Lower leg skin (tissue), 4 donors: ENCODE measurements at regions not wholly inside any gene's neighbourhood (a gene's known extent, or its start where the extent isn't known, plus 50 kb on each side); places are given as distances from the start of the nearest gene placed in this dataset.

ENCODE experiments used
- DNase-seq, 2 donors: peaks; one replicate each; pipeline ENCODE4 v3.0.0-alpha.2; 2019; ENCODE audit warnings: low spot score in 2 of 2
- H3K4me3 ChIP-seq: fragments of 200-600 bp; sonication (generic); 2 replicates; pipeline ENCODE4 v1.5.1; 2017; ENCODE audit warnings: mild to moderate bottlenecking, low read depth; ENCODE audit not compliant: poor library complexity, severe bottlenecking
- POLR2A ChIP-seq, 2 donors: fragments of 450-650 bp; IDR thresholded peaks; one replicate each; pipeline ENCODE4 v1.6.1; 2016 to 2017; ENCODE audit warnings: antibody characterized with exemption in 2 of 2, mild to moderate bottlenecking in 1 of 2, moderate library complexity in 1 of 2
- WGBS, 2 donors: methylation state at CpG; one replicate each; pipeline ENCODE4 v1.1.5; 2018; 5-methylcytosine and 5-hydroxymethylcytosine counted together
- intact Hi-C: fragments of 100-400 bp; cut with DNase I; formaldehyde crosslinking; loops from one replicate; pipeline ENCODE4 v1.15.0; 2023; ENCODE audit warnings: low total_unique reads
- TF ChIP-seq, protein P1 (sequence below), 3 donors: fragments of 450-650 bp; IDR thresholded peaks; one replicate each; pipeline ENCODE4 v1.5.1; 2016; ENCODE audit warnings: antibody characterized with exemption in 3 of 3, mild to moderate bottlenecking in 3 of 3, moderate library complexity in 2 of 3

DNA sequence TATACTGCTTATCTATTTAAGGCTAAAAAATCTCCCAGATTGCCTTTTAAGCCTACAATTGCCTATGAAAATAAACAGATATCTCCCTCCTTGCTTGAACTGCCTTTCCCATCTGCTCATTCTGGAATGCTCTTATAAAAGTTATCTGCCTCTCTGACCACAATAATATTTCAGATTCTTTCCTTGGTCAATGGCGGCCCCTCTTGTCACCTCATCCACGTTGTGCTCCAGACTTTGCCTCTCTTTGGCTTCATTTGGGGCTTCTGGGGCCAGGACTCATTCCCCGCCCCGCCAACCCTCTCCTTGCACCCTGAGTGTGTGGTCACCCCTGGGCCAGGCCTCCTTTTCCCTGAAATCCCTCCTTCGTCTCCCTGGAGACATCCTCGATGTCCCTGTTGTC, 110.0 kb upstream of the RPS23 start:
- 87% methylated on average over 6 of the region's 6 CpGs for WGBS, 2 donors
- TF ChIP-seq POLR2A (IDR thresholded peaks at IDR 0.05), result no peak
- TF ChIP-seq, protein P1, sequence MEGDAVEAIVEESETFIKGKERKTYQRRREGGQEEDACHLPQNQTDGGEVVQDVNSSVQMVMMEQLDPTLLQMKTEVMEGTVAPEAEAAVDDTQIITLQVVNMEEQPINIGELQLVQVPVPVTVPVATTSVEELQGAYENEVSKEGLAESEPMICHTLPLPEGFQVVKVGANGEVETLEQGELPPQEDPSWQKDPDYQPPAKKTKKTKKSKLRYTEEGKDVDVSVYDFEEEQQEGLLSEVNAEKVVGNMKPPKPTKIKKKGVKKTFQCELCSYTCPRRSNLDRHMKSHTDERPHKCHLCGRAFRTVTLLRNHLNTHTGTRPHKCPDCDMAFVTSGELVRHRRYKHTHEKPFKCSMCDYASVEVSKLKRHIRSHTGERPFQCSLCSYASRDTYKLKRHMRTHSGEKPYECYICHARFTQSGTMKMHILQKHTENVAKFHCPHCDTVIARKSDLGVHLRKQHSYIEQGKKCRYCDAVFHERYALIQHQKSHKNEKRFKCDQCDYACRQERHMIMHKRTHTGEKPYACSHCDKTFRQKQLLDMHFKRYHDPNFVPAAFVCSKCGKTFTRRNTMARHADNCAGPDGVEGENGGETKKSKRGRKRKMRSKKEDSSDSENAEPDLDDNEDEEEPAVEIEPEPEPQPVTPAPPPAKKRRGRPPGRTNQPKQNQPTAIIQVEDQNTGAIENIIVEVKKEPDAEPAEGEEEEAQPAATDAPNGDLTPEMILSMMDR (IDR thresholded peaks at IDR 0.05), result no peak
- DNase-seq, result no peak
- no peak overlapping the region for H3K4me3 ChIP-seq
- intact Hi-C loops, result no loop called here

DNA sequence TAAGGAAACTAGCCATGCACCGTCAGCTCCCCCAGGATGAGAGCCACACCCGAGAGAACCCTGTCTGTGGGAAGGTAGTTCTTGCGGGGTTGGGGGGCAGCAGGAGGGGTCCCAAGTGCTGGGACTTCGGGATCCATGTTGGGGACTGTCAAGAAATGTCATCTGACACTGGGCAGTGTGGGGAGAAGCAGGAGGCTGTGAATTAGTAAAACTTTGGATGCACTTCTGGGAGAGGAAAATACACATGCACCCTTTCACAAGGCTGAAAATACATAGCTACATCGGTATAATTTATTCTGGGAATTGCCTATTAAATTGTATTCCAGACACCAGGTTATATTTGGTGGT, 109.6 kb upstream of the RPS23 start:
- no peak for DNase-seq
- intact Hi-C loops, result no loop called here
- H3K4me3 ChIP-seq, result no peak overlapping the region
- no peak for TF ChIP-seq POLR2A (IDR thresholded peaks at IDR 0.05)
- TF ChIP-seq, protein P1 (IDR thresholded peaks at IDR 0.05), result no peak
- 70 to 77% methylated on average over 5 of the region's 5 CpGs for WGBS, 2 donors

DNA sequence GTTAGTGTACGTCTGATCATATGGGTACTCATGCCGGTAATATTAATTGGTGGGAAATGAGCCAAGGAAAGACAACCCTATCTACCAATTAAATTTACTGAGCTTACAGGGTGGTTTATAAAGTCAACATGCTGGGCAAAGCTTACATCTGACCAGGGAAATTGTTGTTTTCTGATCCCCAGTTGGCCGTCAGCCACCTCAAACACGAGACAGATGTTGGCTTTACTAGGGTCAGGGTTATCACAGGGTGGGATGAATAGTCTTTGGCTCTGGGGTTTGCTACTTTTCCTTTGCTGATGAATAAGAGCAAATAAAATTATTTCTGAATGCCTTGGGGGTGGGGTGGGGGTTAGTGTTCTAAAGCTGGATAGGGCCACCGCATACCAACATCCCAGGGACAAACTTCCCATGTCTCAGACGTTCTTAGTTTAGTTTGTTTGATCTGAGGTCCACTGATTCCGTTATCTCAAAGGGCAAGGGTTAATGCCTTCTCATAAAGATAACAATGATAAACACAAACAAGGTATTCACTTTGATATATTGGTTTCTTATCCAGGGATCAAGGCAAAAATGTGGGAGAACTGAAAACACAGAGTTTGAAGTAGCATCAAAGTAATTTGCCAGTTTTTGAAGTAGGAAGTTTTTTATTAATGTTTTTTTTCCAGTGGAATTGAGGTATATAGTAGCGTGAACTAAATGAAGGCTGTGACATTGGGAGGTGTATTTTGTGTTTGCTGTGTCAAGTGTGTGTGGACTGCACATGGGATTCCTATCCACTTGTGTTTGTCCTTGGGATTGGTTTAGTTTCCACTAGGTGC, 109.1 kb upstream of the RPS23 start:
- 55 to 56% methylated on average over 8 of the region's 8 CpGs for WGBS, 2 donors
- TF ChIP-seq POLR2A (IDR thresholded peaks at IDR 0.05), result no peak
- TF ChIP-seq, protein P1 (IDR thresholded peaks at IDR 0.05), result no peak
- H3K4me3 ChIP-seq, result no peak overlapping the region
- DNase-seq, result no peak
- intact Hi-C loops, result no loop called here

DNA sequence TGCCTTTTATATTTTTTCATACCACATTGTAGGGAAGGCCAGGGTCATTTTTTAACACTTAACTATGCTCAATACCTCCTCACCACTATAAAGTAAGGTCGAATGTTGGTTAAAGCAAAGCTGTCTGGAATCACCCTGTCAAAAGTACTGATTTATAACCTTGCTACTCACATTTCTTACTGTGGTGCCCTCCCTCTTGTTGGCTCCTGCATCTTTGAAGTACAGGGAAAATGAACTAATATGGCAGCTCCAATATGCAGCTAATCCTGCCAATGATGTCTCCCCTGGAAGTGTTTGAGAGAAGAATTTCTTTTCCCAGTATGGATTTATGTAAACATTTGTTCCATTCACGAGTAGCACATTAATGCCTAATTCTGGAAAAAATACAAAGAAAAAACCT, 108.4 kb upstream of the RPS23 start:
- TF ChIP-seq, protein P1 (IDR thresholded peaks at IDR 0.05), result no peak
- no peak for TF ChIP-seq POLR2A (IDR thresholded peaks at IDR 0.05)
- intact Hi-C loops, result no loop called here

DNA sequence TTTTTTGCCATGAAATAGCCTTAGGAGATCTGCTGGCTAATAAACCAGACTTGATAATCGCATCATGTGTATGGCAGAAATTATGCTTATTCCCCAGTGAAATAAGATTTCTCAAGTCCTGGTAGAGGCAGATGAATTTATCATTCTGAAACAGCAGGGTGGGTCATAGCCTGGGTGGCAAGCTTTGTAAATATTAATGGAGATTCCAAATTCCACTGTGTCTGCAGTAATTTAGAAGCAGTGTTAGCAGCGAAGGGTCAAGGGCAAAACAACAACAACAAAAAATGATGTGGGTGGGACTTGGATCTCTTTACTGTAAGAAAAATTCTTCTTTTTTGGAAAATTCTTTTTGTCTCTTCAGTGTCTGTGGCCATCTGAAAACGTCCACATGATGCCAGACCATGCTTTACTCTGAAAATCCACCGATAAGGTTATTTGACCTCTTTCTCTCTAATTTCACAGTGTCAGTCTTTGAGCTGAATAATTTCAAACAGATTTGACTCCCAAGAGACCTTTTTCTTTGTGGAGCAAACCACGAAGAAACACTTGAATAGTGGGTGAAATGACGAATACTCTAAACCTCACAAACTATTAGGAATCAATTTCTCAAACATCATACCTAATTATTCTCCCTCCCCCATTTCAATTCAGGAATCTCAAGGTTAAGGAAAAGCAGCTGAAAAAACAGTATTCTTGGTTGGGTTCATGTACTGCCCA, 106.0 kb upstream of the RPS23 start:
- intact Hi-C loops, result no loop called here
- DNase-seq, result no peak
- WGBS, 2 donors, result 58 to 61% methylated on average over 6 of the region's 6 CpGs
- TF ChIP-seq, protein P1 (IDR thresholded peaks at IDR 0.05), result no peak
- no peak for TF ChIP-seq POLR2A (IDR thresholded peaks at IDR 0.05)
- H3K4me3 ChIP-seq, result no peak overlapping the region

More for the DNA sequence above, 108.4 kb upstream of the RPS23 start:
- WGBS, 2 donors, result 37 to 45% methylated on average over 2 of the region's 2 CpGs
- DNase-seq, result no peak
- no peak overlapping the region for H3K4me3 ChIP-seq
